ENCODE measurements at regions not wholly inside any gene's neighbourhood (a gene's known extent, or its start where the extent isn't known, plus 50 kb on each side); places are given as distances from the start of the nearest gene placed in this dataset.

DNA sequence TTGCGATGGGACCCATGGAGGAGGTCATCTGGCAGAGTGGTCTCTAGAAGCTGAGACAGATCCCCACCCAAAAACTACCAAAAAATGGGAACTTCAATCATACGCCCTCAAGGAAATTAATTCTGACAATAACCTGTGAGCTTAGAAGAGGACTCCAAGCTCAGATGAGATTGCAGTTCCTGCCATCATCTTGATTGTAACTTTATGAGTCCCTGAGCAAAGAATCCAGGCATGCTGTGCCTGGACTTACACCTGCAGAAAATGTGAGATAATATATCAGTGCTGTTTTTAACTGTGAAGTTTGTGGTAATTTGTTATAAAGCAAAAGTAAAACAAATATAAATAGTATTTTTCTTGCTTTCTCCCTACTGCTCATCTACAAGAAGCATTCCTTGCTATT lies 299.6 kb upstream of the MBL2 start:
- Histone ChIP-seq H3K9ac (ENCODE audit: low read length) (no peak overlapping the region), H3K27me3 (ENCODE audit: insufficient read depth, low read length) (no peaks in the 10 kb centered on the region), H3K9me2 (ENCODE audit: insufficient read depth) (no peaks in the 10 kb centered on the region), H4K20me1 (ENCODE audit: insufficient read depth) (no peaks in the 10 kb centered on the region), H3K4me1 (ENCODE audit: control insufficient read depth in 1 of 2, insufficient read depth in 2 of 2, low read length in 2 of 2) (no peaks in the 10 kb centered on the region), H3K9me3 (ENCODE audit: control insufficient read depth in 1 of 2, insufficient read depth in 1 of 2, low read depth in 1 of 2, low read length in 2 of 2) (peaks cover 15 to 16% of the 10 kb centered on the region in 2 experiments; a peak in 3 of 4 replicates), H2AFZ (ENCODE audit: low read depth, low read length, poor library complexity, severe bottlenecking) (no peak overlapping the region), H3K27ac (ENCODE audit: low read depth, low read length) (no peak overlapping the region), H3K79me2 (ENCODE audit: insufficient read depth, low read length) (no peaks in the 10 kb centered on the region), H3K4me2 (ENCODE audit: low read length) (no peak overlapping the region), H3K4me3 (replicated peaks in 1 of 2; ENCODE audit: low read depth in 1 of 2, low read length in 2 of 2) (no peak overlapping the region), H3K36me3 (ENCODE audit: control insufficient read depth in 1 of 2, insufficient read depth in 2 of 2, low read length in 2 of 2) (no peaks in the 10 kb centered on the region)
- POLR2A ChIA-PET = no interaction called here
- ATAC-seq (no peak), DNase-seq (ENCODE audit: low read depth, low spot score) (no peak)
- intact Hi-C loops (cut with micrococcal nuclease) = no loop called here
- RAD21 ChIA-PET (ENCODE audit: low non-redundant PET in 1 of 2, low total read pairs in 2 of 2, uncharacterized antibody in 2 of 2, unreplicated experiment in 2 of 2) = no interaction called here
- CTCF ChIA-PET = no interaction called here
- TF ChIP-seq EGR1 (IDR thresholded peaks at IDR 0.05; ENCODE audit: low read depth) = no peak
- no peak for TF ChIP-seq POLR2AphosphoS5 (IDR thresholded peaks at IDR 0.05; ENCODE audit: low read depth, low read length)
- BruUV-seq (replicated peaks) = no TSS peak

DNA sequence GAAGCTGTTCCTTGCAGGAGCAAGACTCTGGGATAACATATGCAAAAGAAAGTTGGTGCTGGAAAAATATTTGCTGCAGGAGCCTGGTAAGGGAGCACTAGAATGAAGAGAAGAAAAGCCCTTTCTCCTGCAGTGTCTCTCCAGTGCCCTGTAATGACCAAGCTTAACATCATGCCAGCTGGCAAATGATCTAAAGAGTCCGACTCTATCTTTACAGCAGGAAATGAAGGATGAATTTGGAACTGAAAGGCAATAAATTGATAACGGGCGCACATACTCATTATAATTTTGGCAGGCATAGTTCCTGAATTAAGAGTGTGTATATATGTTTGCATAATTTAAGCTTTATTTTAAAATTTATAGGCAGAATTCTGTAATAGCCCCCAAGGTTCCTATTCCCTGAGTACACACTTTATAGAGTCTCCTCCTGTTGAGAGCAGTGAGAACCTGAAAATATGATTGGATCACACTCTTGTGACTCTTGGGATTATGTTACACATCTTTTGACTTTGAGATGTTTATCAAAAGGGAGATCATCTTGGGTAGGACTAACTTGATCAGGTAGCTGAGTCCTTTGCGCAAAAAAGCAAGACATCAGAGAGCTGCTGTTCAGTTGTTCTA lies 299.0 kb upstream of the MBL2 start:
- DNase-seq (ENCODE audit: low read depth, low spot score) (no peak), ATAC-seq (no peak)
- intact Hi-C loops (cut with micrococcal nuclease) = no loop called here
- Histone ChIP-seq H3K9me3 (ENCODE audit: control insufficient read depth in 1 of 2, insufficient read depth in 1 of 2, low read depth in 1 of 2, low read length in 2 of 2) (peaks cover 11 to 15% of the 10 kb centered on the region in 2 experiments; a peak in 3 of 4 replicates), H3K27ac (ENCODE audit: low read depth, low read length) (no peak overlapping the region), H2AFZ (ENCODE audit: low read depth, low read length, poor library complexity, severe bottlenecking) (no peak overlapping the region), H4K20me1 (ENCODE audit: insufficient read depth) (no peaks in the 10 kb centered on the region), H3K4me3 (replicated peaks in 1 of 2; ENCODE audit: low read depth in 1 of 2, low read length in 2 of 2) (no peak overlapping the region), H3K9ac (ENCODE audit: low read length) (no peak overlapping the region), H3K79me2 (ENCODE audit: insufficient read depth, low read length) (no peaks in the 10 kb centered on the region), H3K9me2 (ENCODE audit: insufficient read depth) (no peaks in the 10 kb centered on the region), H3K36me3 (ENCODE audit: control insufficient read depth in 1 of 2, insufficient read depth in 2 of 2, low read length in 2 of 2) (no peaks in the 10 kb centered on the region), H3K4me2 (ENCODE audit: low read length) (no peak overlapping the region), H3K4me1 (ENCODE audit: control insufficient read depth in 1 of 2, insufficient read depth in 2 of 2, low read length in 2 of 2) (no peaks in the 10 kb centered on the region), H3K27me3 (ENCODE audit: insufficient read depth, low read length) (no peaks in the 10 kb centered on the region)
- ChIA-PET RAD21 (ENCODE audit: low non-redundant PET in 1 of 2, low total read pairs in 2 of 2, uncharacterized antibody in 2 of 2, unreplicated experiment in 2 of 2) (no interaction called here), POLR2A (no interaction called here), CTCF (no interaction called here)
- TF ChIP-seq EZH2 (IDR thresholded peaks at IDR 0.05) (no peak), EGR1 (IDR thresholded peaks at IDR 0.05; ENCODE audit: low read depth) (no peak), CEBPB (IDR thresholded peaks at IDR 0.05; ENCODE audit: low read depth) (no peak), EZH2phosphoT487 (IDR thresholded peaks at IDR 0.05; ENCODE audit: borderline replicate concordance) (no peak), POLR2AphosphoS5 (IDR thresholded peaks at IDR 0.05; ENCODE audit: low read depth, low read length) (no peak), SRF (IDR thresholded peaks at IDR 0.05; ENCODE audit: low read depth) (no peak), POLR2A (IDR thresholded peaks at IDR 0.05; ENCODE audit: borderline replicate concordance, extremely low read depth, insufficient read depth, insufficient read length) (no peak), TCF7L2 (IDR thresholded peaks at IDR 0.05; ENCODE audit: borderline replicate concordance, extremely low read depth, insufficient read depth, insufficient read length) (no peak), ZNF274 (IDR thresholded peaks at IDR 0.05; ENCODE audit: low read depth, low read length) (no peak)
- TF ChIP-seq, protein P1, sequence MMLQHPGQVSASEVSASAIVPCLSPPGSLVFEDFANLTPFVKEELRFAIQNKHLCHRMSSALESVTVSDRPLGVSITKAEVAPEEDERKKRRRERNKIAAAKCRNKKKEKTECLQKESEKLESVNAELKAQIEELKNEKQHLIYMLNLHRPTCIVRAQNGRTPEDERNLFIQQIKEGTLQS (IDR thresholded peaks at IDR 0.05) = no peak
- TF ChIP-seq, protein P2, sequence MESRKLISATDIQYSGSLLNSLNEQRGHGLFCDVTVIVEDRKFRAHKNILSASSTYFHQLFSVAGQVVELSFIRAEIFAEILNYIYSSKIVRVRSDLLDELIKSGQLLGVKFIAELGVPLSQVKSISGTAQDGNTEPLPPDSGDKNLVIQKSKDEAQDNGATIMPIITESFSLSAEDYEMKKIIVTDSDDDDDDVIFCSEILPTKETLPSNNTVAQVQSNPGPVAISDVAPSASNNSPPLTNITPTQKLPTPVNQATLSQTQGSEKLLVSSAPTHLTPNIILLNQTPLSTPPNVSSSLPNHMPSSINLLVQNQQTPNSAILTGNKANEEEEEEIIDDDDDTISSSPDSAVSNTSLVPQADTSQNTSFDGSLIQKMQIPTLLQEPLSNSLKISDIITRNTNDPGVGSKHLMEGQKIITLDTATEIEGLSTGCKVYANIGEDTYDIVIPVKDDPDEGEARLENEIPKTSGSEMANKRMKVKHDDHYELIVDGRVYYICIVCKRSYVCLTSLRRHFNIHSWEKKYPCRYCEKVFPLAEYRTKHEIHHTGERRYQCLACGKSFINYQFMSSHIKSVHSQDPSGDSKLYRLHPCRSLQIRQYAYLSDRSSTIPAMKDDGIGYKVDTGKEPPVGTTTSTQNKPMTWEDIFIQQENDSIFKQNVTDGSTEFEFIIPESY (IDR thresholded peaks at IDR 0.05; ENCODE audit: extremely low read depth, insufficient replicate concordance, low read length) = no peak
- TF ChIP-seq, protein P3, sequence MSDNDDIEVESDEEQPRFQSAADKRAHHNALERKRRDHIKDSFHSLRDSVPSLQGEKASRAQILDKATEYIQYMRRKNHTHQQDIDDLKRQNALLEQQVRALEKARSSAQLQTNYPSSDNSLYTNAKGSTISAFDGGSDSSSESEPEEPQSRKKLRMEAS (IDR thresholded peaks at IDR 0.05) = no peak
- no TSS peak for BruUV-seq (replicated peaks)
